Right forelimb (tissue), 1 donor: ENCODE measurements at regions not wholly inside any gene's neighbourhood (a gene's known extent, or its start where the extent isn't known, plus 50 kb on each side); places are given as distances from the start of the nearest gene placed in this dataset.

ENCODE experiments used
- DNase-seq: peaks from one replicate; pipeline ENCODE4 v3.0.0-alpha.2; 2018

DNA sequence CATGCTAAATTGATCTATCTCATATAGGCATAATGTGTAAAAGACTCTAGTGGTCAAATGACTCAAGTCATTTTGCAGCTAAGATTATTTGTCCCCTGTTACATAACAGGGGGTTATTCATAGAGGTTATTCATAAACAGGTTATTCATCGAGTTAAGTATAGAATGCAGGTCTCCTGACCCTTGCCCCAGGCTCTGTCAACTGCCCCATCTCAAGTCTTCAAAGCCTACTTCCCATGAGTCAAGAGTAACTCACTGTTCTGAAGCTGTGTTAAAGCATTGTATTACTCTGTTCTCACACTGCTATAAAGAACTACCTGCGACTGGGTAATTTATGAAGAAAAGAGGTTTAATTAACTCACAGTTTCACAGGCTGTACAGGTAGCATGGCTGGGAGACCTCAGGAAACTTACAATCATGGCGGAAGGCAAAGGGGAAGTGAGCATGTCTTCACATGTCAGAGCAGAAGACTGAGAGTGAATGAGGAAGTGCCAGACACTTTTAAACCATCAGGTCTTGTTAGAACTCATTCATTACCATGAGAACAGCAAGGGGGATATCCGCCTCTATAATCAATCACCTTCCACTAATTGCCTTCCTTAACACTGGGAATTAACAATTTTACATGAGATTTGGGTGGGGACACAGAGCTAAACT is 226.2 kb upstream of the BLID start:
- DNase-seq: no peak

DNA sequence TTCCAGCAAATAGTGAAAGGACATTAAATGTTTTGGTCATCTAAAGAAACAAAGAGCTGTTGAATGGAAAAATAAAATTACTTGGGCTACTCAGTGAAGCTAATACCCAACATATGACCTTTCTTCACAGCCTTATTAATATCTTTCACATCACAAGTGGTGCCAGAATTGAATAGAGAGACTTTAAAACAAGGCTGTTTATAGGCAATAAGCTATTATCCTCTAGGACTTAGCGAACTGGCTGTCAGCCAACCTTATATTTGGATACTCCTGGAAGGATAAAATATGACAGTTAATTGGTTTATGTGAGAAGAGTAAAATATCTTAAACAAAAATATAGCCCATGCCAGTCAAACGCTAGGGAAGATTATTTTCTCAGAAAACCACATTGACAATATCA is 225.5 kb upstream of the BLID start:
- no peak for DNase-seq

DNA sequence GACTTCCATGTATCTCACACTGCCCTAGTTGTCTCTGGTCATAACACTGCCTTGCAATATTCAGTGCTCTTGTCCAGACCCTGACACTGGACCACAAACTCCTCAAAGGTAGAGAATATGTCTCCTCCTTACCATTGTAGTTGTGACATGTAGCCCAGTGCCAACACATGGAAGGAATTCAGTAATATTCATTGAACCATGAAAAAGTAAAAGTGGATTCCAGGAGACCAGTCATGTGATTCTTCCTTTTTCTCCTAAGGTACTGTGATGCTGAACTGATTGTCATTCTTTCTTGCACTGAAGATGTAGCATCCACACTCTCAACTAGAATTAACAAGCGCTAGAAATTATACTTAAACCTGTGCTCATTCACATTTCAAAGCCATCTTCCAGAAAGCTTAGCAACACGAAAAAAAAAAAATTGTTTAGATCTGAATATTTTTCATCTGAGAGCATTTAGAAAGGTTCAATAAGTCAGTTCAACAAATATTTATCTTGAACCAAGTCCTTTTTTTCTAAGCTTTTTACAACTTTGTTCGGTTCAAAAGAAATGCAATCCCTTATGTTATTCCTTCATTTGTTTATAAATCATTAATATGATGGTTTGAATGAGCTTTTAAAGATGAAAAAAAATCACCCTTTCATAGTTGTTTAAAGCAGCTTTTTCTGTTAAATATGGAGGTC is 224.7 kb upstream of the BLID start:
- DNase-seq: no peak

- DNase-seq: no peak
Measured at GRCh38 chr11:122339436-122340060, 223.5 kb upstream of the BLID start.

GRCh38 chr11:122337704-122338103 is 221.7 kb upstream of the BLID start:
- no peak for DNase-seq

DNA sequence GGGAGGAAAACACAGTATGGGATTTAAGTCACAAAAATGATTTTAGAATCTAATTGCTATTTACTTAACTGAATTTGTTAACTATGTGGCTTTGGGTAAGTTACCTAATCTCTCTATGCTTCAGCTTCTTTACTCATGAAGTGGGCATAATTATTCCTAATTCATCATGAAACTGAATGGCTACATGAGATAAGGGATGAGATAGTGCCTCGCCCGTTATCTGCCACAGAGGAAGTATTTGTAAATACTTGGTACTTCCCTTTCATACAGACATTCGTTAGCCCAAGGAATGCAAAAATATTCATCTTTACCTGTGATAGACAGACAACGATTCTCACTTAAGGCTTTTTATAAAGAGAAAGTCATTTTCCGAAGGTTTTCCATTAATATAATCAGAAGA is 221.2 kb upstream of the BLID start:
- no peak for DNase-seq

DNA sequence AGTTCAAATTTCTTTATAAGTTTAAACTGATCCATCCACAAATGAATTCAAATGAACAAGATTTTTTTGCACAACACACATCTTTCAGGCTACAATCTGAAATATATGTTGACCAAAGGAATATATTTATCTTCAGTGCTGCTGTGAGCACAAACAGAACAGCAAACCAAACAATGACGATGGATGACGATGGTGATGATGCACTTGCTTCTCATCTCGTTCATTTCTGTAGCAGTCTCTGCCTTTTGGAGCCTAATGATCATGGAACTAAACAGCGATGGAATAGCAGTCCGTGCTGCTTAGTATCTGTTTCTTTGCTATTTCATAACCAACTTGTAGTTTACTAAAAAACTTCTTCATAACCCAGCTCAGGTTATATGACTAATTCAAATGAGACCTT is 220.7 kb upstream of the BLID start:
- DNase-seq: no peak

GRCh38 chr11:122334546-122335339 is 218.7 kb upstream of the BLID start:
- no peak for DNase-seq

- no peak for DNase-seq
Measured at GRCh38 chr11:122333467-122333866, 217.5 kb upstream of the BLID start.

DNA sequence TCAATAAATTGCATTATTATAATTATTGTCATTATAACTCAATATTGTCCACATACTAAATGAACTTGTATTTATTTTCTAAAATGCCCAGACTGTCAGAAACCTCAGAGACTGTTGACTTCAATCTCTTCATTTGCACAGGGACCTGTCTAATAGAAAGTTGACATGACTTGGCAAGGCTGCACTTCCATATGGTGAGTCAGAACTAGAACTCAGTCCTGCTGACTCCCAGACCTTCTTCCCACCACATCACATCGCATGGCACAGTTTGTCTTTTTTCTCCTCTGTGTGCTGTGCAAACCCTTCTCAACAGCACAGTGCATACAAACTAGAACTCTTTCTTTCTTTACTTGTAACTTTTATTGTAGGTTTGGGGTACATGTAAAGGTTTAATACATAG is 215.1 kb upstream of the BLID start:
- no peak for DNase-seq

DNA sequence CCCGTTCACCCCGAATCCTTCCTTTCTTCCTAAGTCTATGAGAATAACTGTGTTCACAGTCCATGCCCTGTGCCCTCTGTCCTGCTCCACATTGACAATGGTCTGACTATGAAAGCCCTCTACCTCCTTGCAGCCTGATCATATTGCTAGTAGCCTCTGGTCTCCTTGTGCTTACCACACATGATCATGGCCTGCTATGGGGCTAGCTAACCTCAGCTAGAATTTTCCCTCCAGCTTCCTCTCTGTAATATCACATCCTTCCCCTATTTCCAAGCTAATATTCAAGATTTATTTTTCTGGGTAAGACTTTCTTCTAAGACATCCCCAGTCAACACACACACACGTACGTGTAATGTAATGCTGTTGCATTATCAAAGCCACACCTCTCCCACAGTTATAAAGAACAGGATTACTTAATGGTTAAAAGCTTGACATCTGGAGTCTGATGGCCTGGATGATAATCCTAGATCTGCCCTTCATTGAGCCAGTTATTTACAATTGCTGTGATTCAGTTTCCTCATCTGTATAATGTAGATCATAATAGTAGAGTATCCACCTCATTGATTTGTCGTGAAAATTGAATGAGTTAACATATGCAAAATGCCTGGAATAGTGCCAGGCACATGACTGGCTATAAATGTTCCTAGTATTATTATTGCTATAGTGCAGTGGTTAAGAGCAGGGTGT is 214.4 kb upstream of the BLID start:
- DNase-seq: no peak

DNA sequence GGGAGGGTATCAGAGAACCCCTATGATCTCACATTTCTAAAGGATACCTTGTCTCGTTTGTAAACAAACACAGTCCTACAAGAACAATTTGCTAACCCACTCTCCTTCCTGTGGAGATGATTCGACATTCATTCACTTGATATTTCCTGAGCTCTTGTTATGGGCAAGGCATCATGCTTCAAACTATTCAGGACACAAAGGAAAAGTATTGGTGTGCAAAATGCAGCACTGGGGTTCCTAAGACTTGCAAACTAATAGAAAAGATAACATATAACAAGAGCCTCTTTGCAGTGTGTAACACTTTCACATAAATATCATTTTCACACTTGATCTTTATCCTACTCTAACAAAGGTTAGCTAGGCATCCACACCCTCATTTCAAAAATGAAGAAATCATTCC is 211.5 kb upstream of the BLID start:
- no peak for DNase-seq

- DNase-seq: no peak
Measured at GRCh38 chr11:122323754-122324421, 207.9 kb upstream of the BLID start.

DNA sequence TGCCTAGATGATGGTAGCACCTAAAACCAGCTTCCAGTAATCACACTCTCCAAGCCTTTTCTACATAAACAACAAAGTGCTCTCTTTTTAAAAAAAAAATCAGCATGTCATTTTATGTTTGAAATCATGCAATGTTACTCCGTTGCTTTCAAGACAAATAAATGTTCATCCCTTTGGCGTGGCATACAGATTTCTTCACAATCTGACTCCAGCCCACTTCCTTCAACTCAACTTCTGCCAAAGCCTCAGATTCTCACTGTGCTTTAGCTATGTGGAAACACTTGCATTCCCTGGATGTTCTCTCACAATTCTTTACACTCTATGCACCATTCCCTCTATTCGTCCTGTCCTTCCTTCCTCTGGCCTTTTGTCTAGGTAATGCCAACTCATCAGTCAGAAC is 206.3 kb upstream of the BLID start:
- DNase-seq: no peak

DNA sequence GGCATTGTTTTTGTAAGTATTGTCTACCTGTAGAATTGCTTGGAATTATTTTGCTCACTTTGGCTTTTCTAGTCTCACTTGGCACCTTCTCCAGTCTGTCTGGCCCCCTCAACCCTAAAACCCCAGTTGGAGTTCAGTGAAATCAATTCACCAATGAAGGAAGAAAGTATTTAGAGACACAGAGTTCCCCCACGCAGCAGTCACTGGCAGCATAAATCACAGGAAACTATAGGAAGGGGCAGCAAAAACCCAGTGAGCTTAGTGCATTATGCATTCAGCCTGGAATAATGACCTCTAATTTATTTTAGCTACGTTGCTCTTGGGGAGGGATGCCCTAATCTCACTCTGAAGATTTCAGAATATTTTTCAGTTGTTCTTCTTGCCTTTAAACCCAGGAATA is 204.7 kb upstream of the BLID start:
- DNase-seq: no peak

DNA sequence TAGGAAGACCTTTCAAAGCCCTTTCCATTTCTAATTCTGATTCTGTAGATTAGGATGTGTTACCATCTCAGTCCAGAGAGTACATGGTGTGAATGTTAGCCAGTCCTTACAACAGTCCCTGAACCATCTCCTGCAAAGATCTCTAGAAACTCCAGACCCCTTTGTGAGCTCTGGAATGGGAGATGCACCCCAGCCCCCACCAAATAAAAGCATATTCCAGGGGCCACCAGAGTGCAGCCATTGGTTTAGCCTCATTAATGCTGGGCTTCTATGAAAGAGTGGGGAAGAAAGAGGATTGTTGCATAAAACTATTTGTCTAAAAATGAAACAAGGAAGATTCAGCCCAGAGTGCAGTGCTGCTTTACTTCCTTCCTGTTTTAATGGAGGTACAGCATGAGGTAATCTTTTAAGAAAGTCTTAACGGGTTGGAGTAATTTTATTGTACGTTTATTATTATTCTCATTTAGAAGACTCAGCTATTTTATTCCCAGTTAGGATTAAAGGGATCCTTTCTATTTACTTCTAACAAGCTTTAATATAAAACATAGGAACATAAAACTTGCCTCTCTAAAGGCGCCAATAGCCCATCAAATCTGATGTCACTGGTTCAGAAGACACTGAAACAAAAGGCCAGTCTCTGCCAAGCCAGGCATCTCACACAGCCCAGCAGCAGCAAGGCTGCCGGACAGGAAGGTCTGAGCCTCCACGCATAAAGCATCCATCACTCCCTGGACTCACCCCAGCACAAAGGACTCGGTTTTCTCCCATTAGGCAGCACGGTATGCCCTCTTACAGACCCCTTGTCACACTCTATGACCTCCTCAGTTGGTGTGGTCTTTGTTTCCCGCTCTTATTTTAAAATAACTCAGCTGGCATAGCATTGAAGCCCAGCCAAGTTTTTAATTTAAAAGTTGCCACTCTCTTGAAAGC is 203.9 kb upstream of the BLID start:
- DNase-seq: no peak

DNA sequence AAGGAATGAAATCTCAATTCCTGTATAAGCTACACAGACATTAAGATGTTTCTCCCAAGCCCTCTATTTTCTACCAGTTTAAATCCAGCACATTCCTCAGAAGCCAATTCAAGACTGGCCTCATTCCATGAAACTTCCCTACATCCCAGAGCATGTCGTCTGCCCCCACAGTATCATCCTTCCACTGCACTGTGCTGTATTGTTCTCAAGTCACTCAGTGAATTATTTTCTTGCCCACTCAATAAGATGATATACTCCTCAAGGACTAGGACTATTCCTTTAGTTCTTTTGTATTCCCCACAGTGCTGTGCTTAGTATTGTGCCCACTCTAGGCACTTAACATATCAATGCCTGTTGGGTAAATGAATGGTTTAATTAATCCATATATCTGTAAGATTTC is 203.1 kb upstream of the BLID start:
- DNase-seq: no peak

- peak; percentile 57 for DNase-seq
Measured at GRCh38 chr11:122317305-122317704, 201.3 kb upstream of the BLID start.

DNA sequence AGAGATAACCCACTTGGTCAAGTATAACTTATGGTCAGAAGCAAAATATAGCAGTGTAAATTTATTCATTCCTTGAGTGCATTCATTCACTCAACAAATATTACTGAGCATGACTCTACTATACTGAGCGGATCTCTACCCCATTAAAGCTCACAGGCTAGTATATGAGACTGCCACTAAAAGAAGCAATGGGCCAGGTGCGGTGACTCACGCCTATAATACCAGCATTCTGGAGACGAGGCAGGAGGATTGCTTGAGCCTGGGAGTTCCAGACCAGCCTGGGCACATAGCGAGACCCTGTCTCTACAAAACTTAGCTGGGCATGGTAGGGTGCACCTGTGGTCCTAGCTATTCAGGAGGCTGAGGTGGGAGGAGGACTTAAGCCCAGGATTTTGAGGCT is 197.6 kb upstream of the BLID start:
- no peak for DNase-seq

DNA sequence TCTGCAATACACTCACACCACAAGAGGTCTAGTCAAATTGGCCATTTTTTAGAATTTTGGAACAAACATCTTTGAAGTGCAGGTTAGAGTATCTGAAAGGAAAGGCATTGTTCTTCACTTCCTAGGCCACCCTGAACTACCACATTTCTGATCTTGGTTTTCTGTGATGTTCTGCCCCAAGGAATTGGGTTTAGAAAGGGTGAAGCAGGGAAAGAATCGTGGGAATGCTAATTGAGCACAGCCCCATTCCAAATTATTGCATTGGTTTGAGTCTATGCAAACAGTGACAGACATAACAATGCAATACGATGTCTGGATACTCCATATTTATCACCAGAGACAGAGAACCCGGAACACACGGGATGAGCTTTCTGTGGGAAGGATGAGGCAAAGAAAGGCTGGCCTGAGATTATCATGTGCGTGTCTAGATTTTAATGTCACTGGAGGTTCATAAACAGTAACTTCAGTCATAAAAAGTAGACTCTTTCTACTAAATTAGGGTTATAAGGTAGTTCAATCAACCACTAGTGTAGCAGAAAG is 195.3 kb upstream of the BLID start:
- no peak for DNase-seq

GRCh38 chr11:122310766-122311165 is 194.8 kb upstream of the BLID start:
- no peak for DNase-seq
